CD4-positive, alpha-beta T cell (primary cell): ENCODE measurements at regions not wholly inside any gene's neighbourhood (a gene's known extent, or its start where the extent isn't known, plus 50 kb on each side); places are given as distances from the start of the nearest gene placed in this dataset.

Source experiments
- ATAC-seq: fragments of 200-7000 bp; cut with Tn5 transposase; one replicate; pipeline ENCODE4 v1.10.0; 2022; ENCODE audit warnings: mild to moderate bottlenecking; ENCODE audit not compliant: poor library complexity
- CTCF ChIA-PET: fragments of 350-600 bp; sonication (Branson Sonifier 250); formaldehyde crosslinking; loops from one replicate; lab custom pipeline; 2021; ENCODE audit warnings: antibody characterized with exemption, inconsistent platforms; lab: Charles Lee
- POLR2A ChIA-PET: fragments of 350-600 bp; sonication (Branson Sonifier 250); formaldehyde crosslinking; loops from one replicate; lab custom pipeline; 2021; ENCODE audit warnings: antibody characterized with exemption, inconsistent platforms; lab: Charles Lee
- DNase-seq, 14 experiments: peaks; one replicate each; pipeline ENCODE4 v3.0.0-alpha.2; 2013 to 2020; ENCODE audit warnings: mixed read lengths in 2 of 14
- H3K27ac ChIP-seq, 2 donors: one replicate each; pipeline versions ENCODE4 v1.5.1 to v1.7.0; 2013; ENCODE audit warnings: low read length in 2 of 2, low read depth in 1 of 2, mild to moderate bottlenecking in 1 of 2
- H3K27me3 ChIP-seq, 2 experiments: 1 replicate in 1 of 2; 2 replicates in 1 of 2; pipeline versions ENCODE4 v1.6.1 to v1.7.0; 2013; ENCODE audit warnings: low read length in 2 of 2, control low read depth in 1 of 2, mild to moderate bottlenecking in 1 of 2, moderate library complexity in 1 of 2; ENCODE audit not compliant: insufficient read depth in 2 of 2, control insufficient read depth in 1 of 2
- H3K36me3 ChIP-seq: one replicate; pipeline ENCODE4 v1.6.1; 2013; ENCODE audit warnings: low read length, control low read depth; ENCODE audit not compliant: insufficient read depth
- H3K4me1 ChIP-seq: one replicate; pipeline ENCODE4 v1.6.1; 2013; ENCODE audit warnings: low read length, control low read depth; ENCODE audit not compliant: insufficient read depth
- H3K4me3 ChIP-seq: one replicate; pipeline ENCODE4 v1.5.1; 2013; ENCODE audit warnings: mild to moderate bottlenecking, low read length, moderate library complexity
- H3K9me3 ChIP-seq, 2 experiments: 1 replicate in 1 of 2; 2 replicates in 1 of 2; pipeline versions ENCODE4 v1.6.1 to v1.7.0; 2013; ENCODE audit warnings: low read length in 2 of 2, mild to moderate bottlenecking in 2 of 2, control low read depth in 1 of 2, moderate library complexity in 1 of 2; ENCODE audit not compliant: control insufficient read depth in 1 of 2, insufficient read depth in 1 of 2
- H3K27ac Mint-ChIP-seq: one replicate; pipeline ENCODE4 v1.8.0; 2020; ENCODE audit warnings: mixed read lengths
- H3K27me3 Mint-ChIP-seq: one replicate; pipeline ENCODE4 v1.8.0; 2021; ENCODE audit warnings: mixed read lengths
- H3K36me3 Mint-ChIP-seq: one replicate; pipeline ENCODE4 v1.8.0; 2021; ENCODE audit warnings: low read depth, mixed read lengths
- H3K4me1 Mint-ChIP-seq: one replicate; pipeline ENCODE4 v1.8.0; 2021; ENCODE audit warnings: low read depth, mixed read lengths
- H3K4me3 Mint-ChIP-seq: one replicate; pipeline ENCODE4 v1.8.0; 2020; ENCODE audit warnings: mild to moderate bottlenecking, mixed read lengths
- H3K9me3 Mint-ChIP-seq: one replicate; pipeline ENCODE4 v1.8.0; 2020; ENCODE audit warnings: mixed read lengths
- CTCF ChIP-seq: fragments of 200-600 bp; IDR thresholded peaks from one replicate; pipeline ENCODE4 v1.8.0; 2022; ENCODE audit warnings: antibody characterized with exemption, mild to moderate bottlenecking
- intact Hi-C, 2 experiments: fragments of 100-400 bp; cut with DNase I in 1 of 2; cut with micrococcal nuclease in 1 of 2; formaldehyde crosslinking; loops; one replicate each; pipeline versions ENCODE4 v1.15.1 to v1.9.0; 2023 to 2025; cut with DNase I, micrococcal nuclease

GRCh38 chr10:109149666-109150350 is 773.5 kb downstream of the XPNPEP1 start:
- no peaks in the 10 kb centered on the region for H3K4me1 Mint-ChIP-seq
- ChIA-PET POLR2A (no interaction called here), CTCF (no interaction called here)
- peaks cover 11% of the 10 kb centered on the region for H3K9me3 Mint-ChIP-seq
- no peak overlapping the region for H3K4me3 ChIP-seq
- no peaks in the 10 kb centered on the region for H3K4me1 ChIP-seq
- no peak overlapping the region for H3K4me3 Mint-ChIP-seq
- H3K27ac ChIP-seq: no peak overlapping the region
- no peak overlapping the region for H3K27ac Mint-ChIP-seq
- peaks cover 0 to 13% of the 10 kb centered on the region in 2 experiments for H3K9me3 ChIP-seq
- ATAC-seq: no peak
- TF ChIP-seq CTCF: no peak
- no peaks in the 10 kb centered on the region for H3K27me3 Mint-ChIP-seq
- no peaks in the 10 kb centered on the region for H3K27me3 ChIP-seq
- intact Hi-C loops: no loop called here
- no peak for DNase-seq
- no peaks in the 10 kb centered on the region for H3K36me3 ChIP-seq
- no peaks in the 10 kb centered on the region for H3K36me3 Mint-ChIP-seq

- H3K27me3 ChIP-seq: no peaks in the 10 kb centered on the region
- no peak overlapping the region for H3K4me3 ChIP-seq
- no peak for TF ChIP-seq CTCF
- CTCF ChIA-PET: no interaction called here
- no peak for DNase-seq
- no peak for ATAC-seq
- intact Hi-C loops: no loop called here
- Mint-ChIP-seq H3K9me3 (peaks cover 9% of the 10 kb centered on the region), H3K36me3 (no peaks in the 10 kb centered on the region), H3K4me3 (no peak overlapping the region), H3K4me1 (no peaks in the 10 kb centered on the region), H3K27ac (no peak overlapping the region), H3K27me3 (no peaks in the 10 kb centered on the region)
- H3K4me1 ChIP-seq: no peaks in the 10 kb centered on the region
- H3K9me3 ChIP-seq: peaks cover 0 to 10% of the 10 kb centered on the region in 2 experiments
- no peak overlapping the region for H3K27ac ChIP-seq
- POLR2A ChIA-PET: no interaction called here
- no peaks in the 10 kb centered on the region for H3K36me3 ChIP-seq
Observed at GRCh38 chr10:109127363-109127762, 795.9 kb downstream of the XPNPEP1 start.

GRCh38 chr10:109126541-109126940 is 796.8 kb downstream of the XPNPEP1 start:
- Mint-ChIP-seq H3K4me3 (no peak overlapping the region), H3K4me1 (no peaks in the 10 kb centered on the region), H3K36me3 (no peaks in the 10 kb centered on the region), H3K27me3 (no peaks in the 10 kb centered on the region), H3K9me3 (peaks cover 9% of the 10 kb centered on the region), H3K27ac (no peak overlapping the region)
- H3K4me3 ChIP-seq: no peak overlapping the region
- DNase-seq (no peak), ATAC-seq (no peak)
- ChIA-PET CTCF (no interaction called here), POLR2A (no interaction called here)
- no peaks in the 10 kb centered on the region for H3K27me3 ChIP-seq
- no peaks in the 10 kb centered on the region for H3K4me1 ChIP-seq
- intact Hi-C loops: no loop called here
- no peaks in the 10 kb centered on the region for H3K36me3 ChIP-seq
- peaks cover 0 to 8% of the 10 kb centered on the region in 2 experiments for H3K9me3 ChIP-seq
- no peak for TF ChIP-seq CTCF
- no peak overlapping the region for H3K27ac ChIP-seq
